Thymus (tissue), 11 donors: ENCODE measurements at regions not wholly inside any gene's neighbourhood (a gene's known extent, or its start where the extent isn't known, plus 50 kb on each side); places are given as distances from the start of the nearest gene placed in this dataset.
A peak's percentile ranks its signal among the peaks of the same experiment; 100 is the strongest.

Source experiments
- DNase-seq, 9 donors: peaks; one replicate each; pipeline ENCODE4 v3.0.0-alpha.2; 2013; ENCODE audit warnings: low spot score in 9 of 9, low read depth in 6 of 9, missing footprints in 1 of 9
- H3K27ac ChIP-seq, 2 donors: one replicate each; pipeline ENCODE4 v1.5.1; 2013; ENCODE audit warnings: control low read depth in 1 of 2, low read depth in 1 of 2, low read length in 1 of 2, mild to moderate bottlenecking in 1 of 2, moderate library complexity in 1 of 2
- H3K27me3 ChIP-seq, 2 donors: one replicate each; pipeline ENCODE4 v1.5.1; 2013; ENCODE audit warnings: low read length in 1 of 2; ENCODE audit not compliant: control insufficient read depth in 2 of 2, insufficient read depth in 1 of 2
- H3K36me3 ChIP-seq, 2 donors: one replicate each; pipeline ENCODE4 v1.5.1; 2013; ENCODE audit warnings: low read length in 1 of 2, mild to moderate bottlenecking in 1 of 2, moderate library complexity in 1 of 2; ENCODE audit not compliant: control insufficient read depth in 2 of 2, insufficient read depth in 2 of 2
- H3K4me1 ChIP-seq, 2 donors: one replicate each; pipeline ENCODE4 v1.5.1; 2013; ENCODE audit warnings: low read length in 2 of 2; ENCODE audit not compliant: control insufficient read depth in 2 of 2, insufficient read depth in 2 of 2
- H3K4me3 ChIP-seq, 2 donors: one replicate each; pipeline ENCODE4 v1.5.1; 2013; ENCODE audit warnings: low read length in 2 of 2, control low read depth in 1 of 2, mild to moderate bottlenecking in 1 of 2
- H3K9me3 ChIP-seq, 2 donors: one replicate each; pipeline ENCODE4 v1.5.1; 2013; ENCODE audit warnings: low read length in 1 of 2, mild to moderate bottlenecking in 1 of 2; ENCODE audit not compliant: control insufficient read depth in 2 of 2, insufficient read depth in 1 of 2
- WGBS: extraction: QIAGEN DNeasy Blood & Tissue Kit; methylation state at CpG from one replicate; pipeline ENCODE4 v1.1.7; 2013; 5-methylcytosine and 5-hydroxymethylcytosine counted together
- donor health status: healthy.

GRCh38 chr3:153084431-153084830 lies 77.6 kb upstream of the RAP2B start:
- Histone ChIP-seq H3K36me3 (no peaks in the 10 kb centered on the region), H3K4me3 (no peak overlapping the region), H3K4me1 (no peaks in the 10 kb centered on the region), H3K27me3 (no peaks in the 10 kb centered on the region), H3K27ac (no peak overlapping the region), H3K9me3 (no peaks in the 10 kb centered on the region)
- WGBS = 98% methylated on average over 3 of the region's 3 CpGs
- no peak for DNase-seq

DNA sequence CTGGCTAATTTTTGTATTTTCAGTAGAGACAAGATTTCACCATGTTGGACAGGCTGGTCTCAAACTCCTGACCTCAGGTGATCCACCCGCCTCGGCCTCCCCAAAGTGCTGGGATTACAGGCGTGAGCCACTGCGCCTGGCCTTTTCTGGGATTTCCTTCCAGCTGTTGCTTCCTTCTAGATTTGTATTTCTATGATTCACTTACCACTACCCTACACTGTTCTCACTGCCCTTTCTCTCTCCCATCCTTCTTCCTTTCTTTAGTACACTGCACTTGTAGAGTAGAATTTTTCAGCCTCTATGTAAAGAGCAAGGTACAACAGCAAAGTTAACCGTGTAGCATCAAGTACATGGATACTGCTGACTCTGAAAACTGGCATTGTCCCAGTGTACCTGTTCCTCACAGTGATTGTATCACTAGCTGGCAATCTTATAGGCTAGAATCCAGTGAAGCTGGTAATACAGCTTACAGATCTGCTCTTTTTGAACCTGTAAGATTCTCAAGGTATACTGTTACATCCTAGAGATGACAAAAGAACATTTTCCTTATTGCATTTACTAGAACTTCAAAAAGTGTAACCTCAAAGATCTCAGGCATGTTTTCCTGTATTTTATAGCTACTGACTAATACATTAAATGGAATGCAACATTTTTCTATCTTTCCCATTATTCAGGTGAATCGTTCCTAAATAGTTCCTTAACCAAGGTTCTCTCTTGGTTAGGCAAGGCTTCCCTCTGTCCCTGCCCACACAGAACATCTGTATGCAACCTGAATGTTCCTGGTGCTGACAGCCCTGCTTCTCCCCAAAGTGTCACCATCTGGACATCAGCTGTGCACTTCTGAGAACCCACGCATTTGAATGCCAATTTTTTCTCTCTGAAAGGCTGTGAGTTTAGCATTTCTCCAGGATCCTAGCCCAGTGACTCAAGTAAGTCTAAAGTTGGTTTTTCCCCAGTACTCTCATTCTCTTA lies 74.1 kb upstream of the RAP2B start:
- Histone ChIP-seq H3K4me3 (no peak overlapping the region), H3K27me3 (no peaks in the 10 kb centered on the region), H3K27ac (no peak overlapping the region), H3K36me3 (no peaks in the 10 kb centered on the region), H3K4me1 (no peaks in the 10 kb centered on the region), H3K9me3 (no peaks in the 10 kb centered on the region)
- no peak for DNase-seq
- 94% methylated on average over 7 of the region's 7 CpGs for WGBS

GRCh38 chr3:153089620-153090019 lies 72.4 kb upstream of the RAP2B start:
- Histone ChIP-seq H3K27me3 (no peaks in the 10 kb centered on the region), H3K36me3 (no peaks in the 10 kb centered on the region), H3K9me3 (no peaks in the 10 kb centered on the region), H3K27ac (no peak overlapping the region), H3K4me1 (no peaks in the 10 kb centered on the region), H3K4me3 (no peak overlapping the region)
- no peak for DNase-seq
- WGBS = 98% methylated on average over 2 of the region's 2 CpGs

GRCh38 chr3:153090973-153091372 lies 71.1 kb upstream of the RAP2B start:
- peak in 1 of 9 donors; percentile 30 for DNase-seq
- no peaks in the 10 kb centered on the region for H3K27me3 ChIP-seq
- no peaks in the 10 kb centered on the region for H3K36me3 ChIP-seq
- H3K9me3 ChIP-seq = no peaks in the 10 kb centered on the region
- H3K4me1 ChIP-seq = no peaks in the 10 kb centered on the region
- WGBS = 85% methylated on average over 1 of the region's 1 CpG
- H3K4me3 ChIP-seq = no peak overlapping the region
- H3K27ac ChIP-seq = no peak overlapping the region

- Histone ChIP-seq H3K27me3 (no peaks in the 10 kb centered on the region), H3K4me3 (no peak overlapping the region), H3K36me3 (no peaks in the 10 kb centered on the region), H3K9me3 (no peaks in the 10 kb centered on the region), H3K27ac (no peak overlapping the region), H3K4me1 (no peaks in the 10 kb centered on the region)
- no peak for DNase-seq
Observed at GRCh38 chr3:153093629-153094028, 68.4 kb upstream of the RAP2B start.

- Histone ChIP-seq H3K36me3 (no peaks in the 10 kb centered on the region), H3K27me3 (no peaks in the 10 kb centered on the region), H3K4me1 (no peaks in the 10 kb centered on the region), H3K9me3 (no peaks in the 10 kb centered on the region), H3K27ac (no peak overlapping the region), H3K4me3 (no peak overlapping the region)
- no peak for DNase-seq
- 85% methylated on average over 1 of the region's 1 CpG for WGBS
Observed at GRCh38 chr3:153094386-153094785, 67.6 kb upstream of the RAP2B start.

GRCh38 chr3:153095441-153095840 lies 66.6 kb upstream of the RAP2B start:
- Histone ChIP-seq H3K36me3 (no peaks in the 10 kb centered on the region), H3K4me3 (no peak overlapping the region), H3K9me3 (no peaks in the 10 kb centered on the region), H3K27ac (no peak overlapping the region), H3K27me3 (no peaks in the 10 kb centered on the region), H3K4me1 (no peaks in the 10 kb centered on the region)
- no peak for DNase-seq
- WGBS = 95% methylated on average over 1 of the region's 1 CpG

- Histone ChIP-seq H3K4me1 (no peaks in the 10 kb centered on the region), H3K27me3 (no peaks in the 10 kb centered on the region), H3K4me3 (no peak overlapping the region), H3K36me3 (no peaks in the 10 kb centered on the region), H3K9me3 (no peaks in the 10 kb centered on the region), H3K27ac (no peak overlapping the region)
- 83% methylated on average over 7 of the region's 7 CpGs for WGBS
- DNase-seq = no peak
Observed at GRCh38 chr3:153096731-153097131, 65.3 kb upstream of the RAP2B start.

DNA sequence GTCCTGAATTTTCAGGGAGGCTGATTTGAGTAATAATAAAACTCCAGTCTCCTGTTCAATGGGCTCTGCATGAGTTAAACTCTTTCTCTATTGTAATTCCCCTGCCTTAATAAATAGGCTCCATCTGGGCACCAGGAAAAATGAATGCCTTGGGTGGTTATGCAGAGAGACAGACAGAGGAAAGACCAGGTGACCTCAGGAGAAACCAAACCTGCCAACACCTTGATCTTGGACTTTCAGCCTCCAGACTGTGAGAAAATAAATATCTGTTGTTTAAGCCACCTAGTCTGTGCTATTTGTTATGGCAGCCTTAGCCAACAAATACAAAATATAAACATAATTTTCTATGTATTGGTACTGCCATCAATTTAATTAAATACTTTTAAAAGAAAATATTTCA lies 64.8 kb upstream of the RAP2B start:
- Histone ChIP-seq H3K9me3 (no peaks in the 10 kb centered on the region), H3K27ac (no peak overlapping the region)

More for the DNA sequence above, 64.8 kb upstream of the RAP2B start:
- H3K27me3 ChIP-seq = no peaks in the 10 kb centered on the region
- no peaks in the 10 kb centered on the region for H3K4me1 ChIP-seq
- H3K36me3 ChIP-seq = no peaks in the 10 kb centered on the region
- H3K4me3 ChIP-seq = no peak overlapping the region
- no peak for DNase-seq
